Stimulated activated CD4-positive, alpha-beta T cell treated with anti-CD3 and anti-CD28 coated beads, Interleukin-4, amount 100 ng/mL, for 4 hours (primary cell): ENCODE measurements at regions not wholly inside any gene's neighbourhood (a gene's known extent, or its start where the extent isn't known, plus 50 kb on each side); places are given as distances from the start of the nearest gene placed in this dataset.

Experiments used
- DNase-seq, 2 experiments: peaks; one replicate each; pipeline ENCODE4 v3.0.0-alpha.2; 2020

- no peak for DNase-seq
These were observed 183.7 kb downstream of the INO80D start for GRCh38 chr2:205902041-205902899.

DNA sequence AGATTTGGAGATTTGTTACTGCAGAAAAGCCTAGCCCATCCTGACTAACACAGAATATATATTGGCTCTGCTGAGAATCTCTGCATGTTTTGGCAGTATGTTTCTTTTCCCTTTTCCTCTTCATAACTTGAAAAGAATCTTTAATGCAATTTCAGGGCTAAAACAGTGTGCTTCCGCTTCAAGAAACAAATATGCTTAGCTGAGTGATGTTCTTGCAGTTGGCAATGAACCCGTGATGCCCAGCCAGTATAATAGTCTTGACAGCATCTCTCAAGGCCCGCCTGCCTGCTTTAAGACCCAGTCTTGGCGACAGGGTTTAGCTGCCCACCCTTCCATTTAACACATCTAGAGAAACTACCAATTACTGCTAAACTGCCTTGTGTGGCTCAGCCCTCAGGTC, 184.5 kb downstream of the INO80D start:
- DNase-seq: no peak

- no peak for DNase-seq
These were observed 187.2 kb downstream of the INO80D start for GRCh38 chr2:205898744-205899143.

- DNase-seq: no peak
These were observed 189.9 kb downstream of the INO80D start for GRCh38 chr2:205895981-205896655.

DNA sequence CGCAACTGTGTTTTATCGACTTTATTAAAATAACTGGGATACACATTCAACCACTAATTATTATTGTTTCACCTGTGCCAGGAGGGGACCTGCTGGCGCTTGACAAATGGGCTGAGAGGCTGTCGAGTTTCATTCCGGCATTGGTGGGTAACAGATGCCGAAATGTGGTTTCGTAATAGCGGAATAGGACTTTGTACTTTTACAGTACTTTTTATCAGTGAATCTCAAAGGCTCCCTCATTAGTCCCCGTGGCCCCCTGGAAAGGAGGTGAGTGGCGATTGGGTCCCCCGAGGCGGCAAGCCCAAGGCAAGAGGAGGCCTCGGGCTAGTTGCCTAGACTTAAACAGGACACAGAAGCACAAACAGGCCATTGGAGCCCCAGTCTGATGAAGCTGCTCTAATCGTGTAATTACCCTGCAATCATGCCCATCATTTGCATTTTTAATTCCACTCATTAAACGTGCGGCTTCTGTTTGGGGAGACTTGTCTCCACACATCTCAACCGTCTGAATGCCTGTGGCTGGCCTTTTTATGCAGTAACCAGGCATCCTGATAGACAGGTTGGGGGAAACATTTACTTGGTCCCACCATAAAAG, 193.2 kb downstream of the INO80D start:
- no peak for DNase-seq

DNA sequence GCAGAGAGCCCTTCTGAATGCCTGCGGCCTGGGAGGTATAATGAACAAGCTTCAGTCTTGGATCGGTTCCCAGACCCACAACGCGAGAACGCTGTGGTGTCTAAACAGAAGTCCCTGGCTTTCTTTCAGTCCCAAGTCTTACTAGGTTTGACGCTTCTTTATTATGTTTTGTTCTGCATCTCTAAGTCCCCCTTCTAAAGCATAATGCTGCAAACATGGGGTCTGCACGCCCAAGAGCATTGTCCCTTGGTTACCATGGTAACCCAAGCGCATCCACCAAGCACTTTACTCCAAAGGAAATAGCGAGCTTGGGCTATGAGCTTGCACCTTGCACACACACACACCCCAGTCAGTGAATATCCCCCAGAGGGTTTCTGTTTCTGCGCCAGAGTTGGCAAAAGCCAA, 193.7 kb downstream of the INO80D start:
- DNase-seq: no peak

DNA sequence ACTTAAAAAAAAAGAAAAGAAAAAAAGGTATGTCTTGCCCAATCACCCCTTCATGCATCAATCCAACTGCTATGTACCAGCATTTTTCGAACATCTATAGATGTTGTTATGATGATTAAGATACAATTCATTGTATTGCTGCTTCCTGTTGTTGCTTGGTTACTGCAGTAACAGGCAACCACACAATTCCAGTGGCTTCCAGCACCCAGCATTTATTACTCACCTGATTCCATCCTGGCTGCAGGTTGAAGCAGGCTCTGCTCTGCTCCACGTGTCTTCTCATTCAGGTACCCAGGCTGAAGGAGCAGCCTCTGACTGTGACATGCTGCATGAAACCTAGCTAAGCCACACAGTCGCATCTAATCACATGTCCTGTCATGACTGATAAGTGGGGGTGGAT, 196.9 kb downstream of the INO80D start:
- DNase-seq: no peak

- no peak for DNase-seq
These were observed 198.3 kb downstream of the INO80D start for GRCh38 chr2:205887637-205888036.

DNA sequence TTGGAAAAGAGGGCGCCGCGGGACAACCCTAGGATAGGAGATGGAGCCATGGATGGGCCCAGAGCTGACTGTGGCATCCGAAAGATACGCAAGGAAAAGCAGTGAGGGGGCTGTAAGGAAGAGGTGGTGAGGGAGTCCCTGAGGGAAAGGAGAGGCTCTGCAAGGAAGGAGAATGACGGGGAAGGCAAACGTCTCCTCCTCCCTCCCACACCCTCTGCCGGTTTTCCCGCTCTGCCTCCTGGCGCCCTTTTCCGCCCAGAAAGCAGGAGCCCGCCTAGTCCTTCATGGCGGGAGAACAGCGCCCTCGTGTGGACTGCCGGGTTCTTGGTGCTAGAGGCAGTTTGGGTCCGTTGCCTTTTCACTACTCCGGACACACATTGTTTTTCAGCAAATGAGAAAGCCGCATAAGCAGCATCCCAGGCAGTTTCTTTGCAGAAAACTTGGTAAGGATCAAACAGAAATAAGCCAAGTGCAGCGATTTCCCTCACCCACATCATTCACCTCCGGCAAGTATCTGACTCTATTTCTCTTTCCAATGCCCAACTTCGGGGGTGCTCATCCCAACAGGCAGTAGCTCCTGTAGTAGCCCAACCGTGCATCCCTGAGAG, 200.4 kb downstream of the INO80D start:
- DNase-seq: peak; percentile 18 to 61

DNA sequence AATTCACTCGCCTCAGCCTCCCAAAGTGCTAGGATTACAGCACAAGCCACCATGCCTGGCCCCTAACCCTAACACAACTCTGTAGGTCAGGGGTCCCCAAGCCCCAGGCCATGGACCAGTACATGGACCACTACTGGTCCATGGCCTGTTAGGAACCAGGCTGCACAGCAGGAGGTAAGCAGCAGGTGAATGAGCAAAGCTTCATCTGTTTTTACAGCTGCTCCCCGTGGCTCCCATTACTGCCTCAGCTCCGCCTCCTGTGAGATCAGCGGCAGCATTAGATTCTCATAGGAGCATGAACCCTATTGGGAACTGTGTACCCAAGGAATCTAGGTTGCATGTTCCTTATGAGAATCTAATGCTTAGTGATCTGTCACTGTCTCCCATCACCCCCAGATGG, 201.7 kb downstream of the NRP2 start:
- DNase-seq: no peak

GRCh38 chr2:205882806-205883425, 200.6 kb downstream of the NRP2 start:
- no peak for DNase-seq

DNA sequence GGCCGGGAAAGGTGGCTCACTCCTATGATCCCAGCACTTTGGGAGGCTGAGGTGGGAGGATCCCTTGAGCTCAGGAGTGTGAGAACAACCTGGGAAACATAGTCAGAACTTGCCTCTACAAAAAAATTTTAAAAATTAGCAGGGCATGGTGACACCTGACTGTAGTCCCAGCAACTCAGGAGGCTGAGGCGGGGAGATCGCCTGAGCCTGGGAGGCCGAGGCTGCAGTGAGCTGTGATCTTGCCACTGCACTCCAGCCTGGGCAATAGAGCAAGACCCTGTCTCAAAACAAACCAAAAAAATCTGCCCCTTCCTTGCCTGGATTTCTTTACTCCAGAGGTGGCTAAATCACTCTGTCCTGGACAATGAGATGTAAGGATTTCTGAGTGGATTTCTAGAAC, 197.7 kb downstream of the NRP2 start:
- DNase-seq: no peak

GRCh38 chr2:205878999-205879762, 196.9 kb downstream of the NRP2 start:
- DNase-seq: no peak

GRCh38 chr2:205877496-205877895, 195.2 kb downstream of the NRP2 start:
- DNase-seq: no peak

DNA sequence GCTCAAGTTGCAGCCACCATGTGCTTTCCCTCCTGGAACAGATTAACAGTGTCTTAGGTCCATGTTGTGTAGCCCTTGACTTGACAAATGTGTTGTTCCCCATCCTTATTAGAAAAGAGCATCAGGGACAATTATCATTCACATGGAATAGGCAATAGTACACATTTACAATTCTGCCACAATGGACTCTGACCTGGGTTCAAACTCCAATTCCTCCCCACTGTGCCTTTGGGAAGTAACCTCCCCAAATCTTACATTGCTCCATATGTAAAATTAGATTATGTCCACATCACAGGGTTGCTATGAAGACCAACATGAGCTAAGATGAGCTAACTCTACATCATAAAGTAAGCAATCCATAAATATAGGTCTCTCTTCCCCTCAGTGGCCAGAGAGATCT, 193.8 kb downstream of the NRP2 start:
- DNase-seq: no peak

DNA sequence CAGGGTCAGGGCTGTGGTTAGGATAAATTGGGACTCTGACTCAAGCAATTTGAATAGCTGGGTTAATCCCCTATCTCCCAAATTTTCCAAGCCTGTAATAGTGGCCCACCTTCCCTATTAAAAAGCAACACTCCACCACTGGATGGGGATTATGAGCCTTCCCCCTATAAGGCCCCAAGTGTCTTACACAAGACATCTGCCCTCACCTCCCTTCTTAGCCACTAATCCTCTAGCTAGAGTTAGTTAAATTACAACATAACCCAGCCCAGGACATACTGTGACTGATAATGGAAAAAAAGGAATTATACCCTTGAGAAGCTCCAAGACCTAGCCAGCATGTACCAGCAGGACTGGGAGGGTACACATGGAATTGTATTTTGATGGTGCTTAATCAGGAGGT, 190.4 kb downstream of the NRP2 start:
- no peak for DNase-seq

GRCh38 chr2:205869439-205869838, 187.1 kb downstream of the NRP2 start:
- DNase-seq: no peak

- no peak for DNase-seq
These were observed 186.6 kb downstream of the NRP2 start for GRCh38 chr2:205868773-205869333.

- DNase-seq: no peak
These were observed 185.8 kb downstream of the NRP2 start for GRCh38 chr2:205868053-205868452.

DNA sequence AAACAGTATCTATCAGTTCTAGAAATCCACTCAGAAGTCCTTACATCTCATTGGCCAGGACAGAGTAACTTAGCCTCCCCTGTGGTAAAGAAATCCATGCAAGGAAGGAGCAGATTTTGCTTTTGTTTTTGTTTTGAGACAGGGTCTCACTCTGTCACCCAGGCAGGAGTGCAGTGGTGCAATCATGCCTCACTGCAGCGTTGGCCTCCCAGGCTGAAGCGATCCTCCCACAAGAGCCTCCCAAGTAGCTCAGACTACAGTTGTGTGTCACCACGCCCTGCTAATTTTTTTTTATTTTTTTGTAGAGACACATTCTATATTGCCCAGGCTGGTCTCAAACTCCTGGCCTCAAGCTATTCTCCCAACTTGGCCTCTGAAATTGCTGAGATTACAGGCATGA, 185.1 kb downstream of the NRP2 start:
- DNase-seq: no peak

- DNase-seq: no peak
These were observed 183.7 kb downstream of the NRP2 start for GRCh38 chr2:205865905-205866441.

- no peak for DNase-seq
These were observed 182.8 kb downstream of the NRP2 start for GRCh38 chr2:205865056-205865455.
